B cell (primary cell): ENCODE measurements at regions not wholly inside any gene's neighbourhood (a gene's known extent, or its start where the extent isn't known, plus 50 kb on each side); places are given as distances from the start of the nearest gene placed in this dataset.

Experiments used
- ATAC-seq: fragments of 200-7000 bp; cut with Tn5 transposase; one replicate; pipeline ENCODE4 v1.10.0; 2021; ENCODE audit warnings: low read depth, mild to moderate bottlenecking, moderate number of reproducible peaks, moderate library complexity
- CTCF ChIA-PET: fragments of 350-600 bp; sonication (Branson Sonifier 250); formaldehyde crosslinking; loops from one replicate; lab custom pipeline; 2021; ENCODE audit warnings: antibody characterized with exemption, inconsistent platforms; lab: Charles Lee
- POLR2A ChIA-PET: fragments of 350-600 bp; sonication (Branson Sonifier 250); formaldehyde crosslinking; loops from one replicate; lab custom pipeline; 2021; ENCODE audit warnings: antibody characterized with exemption; lab: Charles Lee
- DNase-seq: peaks from one replicate; pipeline ENCODE4 v3.0.0; 2013
- H2AFZ ChIP-seq: 2 replicates; pipeline ENCODE4 v1.6.1; 2012; ENCODE audit warnings: mild to moderate bottlenecking, low read depth, low read length; ENCODE audit not compliant: insufficient read depth, poor library complexity, severe bottlenecking
- H3K27ac ChIP-seq, 2 donors: 1 replicate in 1 of 2; 2 replicates in 1 of 2; pipeline ENCODE4 v1.5.1; 2012 to 2013; ENCODE audit warnings: low read length in 2 of 2, mild to moderate bottlenecking in 2 of 2, moderate library complexity in 1 of 2
- H3K27me3 ChIP-seq, 4 experiments: fragments of 200-600 bp in 1 of 4; sonication (generic) in 1 of 4; replicated peaks in 1 of 4; 1 replicate in 2 of 4; 2 replicates in 2 of 4; pipeline versions ENCODE4 v1.6.1 to v1.7.0; 2013 to 2016; ENCODE audit warnings: low read length in 3 of 4, mild to moderate bottlenecking in 2 of 4, mixed read lengths in 1 of 4, moderate library complexity in 1 of 4; ENCODE audit not compliant: insufficient read depth in 4 of 4, control insufficient read depth in 3 of 4; ENCODE audit errors: control extremely low read depth in 1 of 4
- H3K36me3 ChIP-seq, 2 experiments: replicated peaks in 1 of 2; 1 replicate in 1 of 2; 2 replicates in 1 of 2; pipeline versions ENCODE4 v1.6.1 to v1.7.1; 2013; ENCODE audit warnings: low read length in 1 of 2; ENCODE audit not compliant: insufficient read depth in 2 of 2, control insufficient read depth in 1 of 2; ENCODE audit errors: control extremely low read depth in 1 of 2, extremely low read depth in 1 of 2
- H3K4me1 ChIP-seq, 2 donors: fragments of 200-600 bp in 1 of 2; sonication (generic) in 1 of 2; 1 replicate in 1 of 2; 2 replicates in 1 of 2; pipeline versions ENCODE4 v1.5.1 to v1.6.1; 2013 to 2017; ENCODE audit warnings: low read length in 2 of 2; ENCODE audit not compliant: control insufficient read depth in 2 of 2, insufficient read depth in 2 of 2
- H3K4me2 ChIP-seq: replicated peaks from 2 replicates; pipeline ENCODE3; 2012; ENCODE audit warnings: mild to moderate bottlenecking, low read depth, low read length; ENCODE audit not compliant: poor library complexity, severe bottlenecking
- H3K4me3 ChIP-seq, 5 experiments: fragments of 200-600 bp in 1 of 5; sonication (generic) in 1 of 5; 1 replicate in 3 of 5; 2 replicates in 2 of 5; pipeline versions ENCODE4 v1.5.1 to v1.7.0; 2011 to 2016; ENCODE audit warnings: low read length in 4 of 5, mild to moderate bottlenecking in 4 of 5, low read depth in 2 of 5, control low read depth in 1 of 5, moderate library complexity in 1 of 5; ENCODE audit not compliant: insufficient read depth in 1 of 5; ENCODE audit errors: control extremely low read depth in 1 of 5, extremely low read depth in 1 of 5
- H3K79me2 ChIP-seq: fragments of 200-600 bp; sonication (generic); one replicate; pipeline ENCODE4 v1.6.0; 2016; ENCODE audit warnings: low read length; ENCODE audit not compliant: control insufficient read depth, insufficient read depth
- H3K9ac ChIP-seq: fragments of 200-600 bp; sonication (generic); 2 replicates; pipeline ENCODE4 v1.6.1; 2017; ENCODE audit warnings: mild to moderate bottlenecking, low read length, moderate library complexity
- H3K9me3 ChIP-seq, 3 donors: one replicate each; pipeline versions ENCODE4 v1.6.1 to v1.7.1; 2013; ENCODE audit warnings: low read length in 2 of 3; ENCODE audit not compliant: control insufficient read depth in 2 of 3, insufficient read depth in 1 of 3; ENCODE audit errors: control extremely low read depth in 1 of 3
- H4K20me1 ChIP-seq: 2 replicates; pipeline ENCODE4 v1.6.0; 2012; ENCODE audit warnings: mild to moderate bottlenecking, low read length; ENCODE audit not compliant: insufficient read depth, control insufficient read depth, poor library complexity, severe bottlenecking
- H3K27ac Mint-ChIP-seq: one replicate; pipeline ENCODE4 v1.8.0; 2021; ENCODE audit warnings: mixed read lengths
- H3K27me3 Mint-ChIP-seq: one replicate; pipeline ENCODE4 v1.8.0; 2021; ENCODE audit warnings: mixed read lengths
- H3K4me1 Mint-ChIP-seq: one replicate; pipeline ENCODE4 v1.8.0; 2021; ENCODE audit warnings: mixed read lengths
- H3K4me3 Mint-ChIP-seq: one replicate; pipeline ENCODE4 v1.8.0; 2021; ENCODE audit warnings: mixed read lengths
- H3K9me3 Mint-ChIP-seq: one replicate; pipeline ENCODE4 v1.8.0; 2022; ENCODE audit warnings: mixed read lengths; ENCODE audit not compliant: insufficient read depth
- CTCF ChIP-seq: fragments of 200-600 bp; IDR thresholded peaks from one replicate; pipeline ENCODE4 v1.8.0; 2022; ENCODE audit warnings: antibody characterized with exemption, mild to moderate bottlenecking
- EZH2 ChIP-seq: IDR thresholded peaks from 2 replicates; pipeline ENCODE4 v1.6.1; 2012; ENCODE audit warnings: borderline replicate concordance, low read depth, mild to moderate bottlenecking, moderate library complexity, low read length; ENCODE audit not compliant: insufficient read depth, poor library complexity, severe bottlenecking
- WGBS: methylation state at CpG from one replicate; pipeline ENCODE4 v1.1.5; 2013; ENCODE audit warnings: missing lambda C conversion rate; ENCODE audit not compliant: insufficient coverage; 5-methylcytosine and 5-hydroxymethylcytosine counted together
- intact Hi-C: fragments of 100-400 bp; cut with micrococcal nuclease; formaldehyde crosslinking; loops from one replicate; pipeline ENCODE4 v1.10.0; 2022

DNA sequence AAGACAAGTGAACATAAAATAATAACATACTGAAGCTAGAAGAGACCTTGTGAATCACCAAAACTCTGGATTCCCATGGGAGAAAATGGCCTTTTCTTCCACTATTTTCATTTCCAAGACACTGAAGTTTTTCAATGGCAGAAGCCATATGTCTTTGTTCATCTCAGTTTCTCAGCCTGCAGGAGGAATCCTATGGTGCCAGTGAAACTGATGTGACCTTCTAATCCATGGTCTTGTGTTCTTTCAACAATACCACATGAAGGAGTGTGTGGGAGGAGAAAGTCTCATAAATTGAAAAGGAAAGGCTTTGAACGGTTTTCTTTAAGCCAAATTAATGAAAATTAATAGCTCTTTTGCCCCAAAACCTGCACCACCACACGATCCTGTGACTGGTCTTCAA lies 257.3 kb downstream of the EPHA4 start:
- H3K4me2 ChIP-seq = no peak overlapping the region
- H4K20me1 ChIP-seq = no peaks in the 10 kb centered on the region
- DNase-seq (no peak), ATAC-seq (no peak)
- H3K4me1 ChIP-seq = no peaks in the 10 kb centered on the region
- H3K27me3 ChIP-seq = no peaks in the 10 kb centered on the region
- no peaks in the 10 kb centered on the region for H3K9me3 Mint-ChIP-seq
- no peaks in the 10 kb centered on the region for H3K79me2 ChIP-seq
- no peak overlapping the region for H3K27ac ChIP-seq
- peaks cover 7% of the 10 kb centered on the region for H3K4me1 Mint-ChIP-seq
- POLR2A ChIA-PET = no interaction called here
- H3K27me3 Mint-ChIP-seq = peaks cover 36% of the 10 kb centered on the region
- no CpG with 5 or more reads among the region's 2 CpGs for WGBS
- H3K9ac ChIP-seq = no peak overlapping the region
- TF ChIP-seq EZH2 (no peak), CTCF (no peak)
- no peak overlapping the region for H2AFZ ChIP-seq
- H3K4me3 ChIP-seq = no peak overlapping the region
- no peak overlapping the region for H3K4me3 Mint-ChIP-seq
- intact Hi-C loops = no loop called here
- CTCF ChIA-PET = no interaction called here
- no peaks in the 10 kb centered on the region for H3K9me3 ChIP-seq
- H3K27ac Mint-ChIP-seq = no peak overlapping the region
- H3K36me3 ChIP-seq = no peaks in the 10 kb centered on the region

- intact Hi-C loops = no loop called here
- Histone ChIP-seq H3K27ac (no peak overlapping the region), H3K27me3 (no peaks in the 10 kb centered on the region), H3K9me3 (no peaks in the 10 kb centered on the region), H4K20me1 (no peaks in the 10 kb centered on the region), H2AFZ (no peak overlapping the region), H3K4me1 (no peaks in the 10 kb centered on the region), H3K4me3 (no peak overlapping the region), H3K79me2 (no peaks in the 10 kb centered on the region), H3K9ac (no peak overlapping the region), H3K4me2 (no peak overlapping the region), H3K36me3 (no peaks in the 10 kb centered on the region)
- no peak overlapping the region for H3K4me3 Mint-ChIP-seq
- no peak overlapping the region for H3K27ac Mint-ChIP-seq
- peaks cover 43% of the 10 kb centered on the region for H3K27me3 Mint-ChIP-seq
- no peaks in the 10 kb centered on the region for H3K4me1 Mint-ChIP-seq
- DNase-seq = no peak
- no peaks in the 10 kb centered on the region for H3K9me3 Mint-ChIP-seq
- no peak for ATAC-seq
- WGBS = no CpG with 5 or more reads among the region's 3 CpGs
- TF ChIP-seq CTCF (no peak), EZH2 (no peak)
- ChIA-PET CTCF (no interaction called here), POLR2A (no interaction called here)
These were observed 253.6 kb downstream of the EPHA4 start for GRCh38 chr2:221318376-221319130.
